Endothelial cell of umbilical vein (primary cell): ENCODE measurements at regions not wholly inside any gene's neighbourhood (a gene's known extent, or its start where the extent isn't known, plus 50 kb on each side); places are given as distances from the start of the nearest gene placed in this dataset.

ENCODE experiments used
- BruUV-seq: library from RNA; stranded (reverse); fragments of 400-500 nt; replicated peaks from 2 replicates; lab custom pipeline; 2021; lab: Mats Ljungman, UMichigan
- CTCF ChIA-PET: fragments of 300-600, 350-600 bp; sonication (Branson Sonifier 250); formaldehyde crosslinking; loops from one replicate; lab custom pipeline; 2021; ENCODE audit warnings: antibody characterized with exemption, inconsistent platforms; lab: Charles Lee
- POLR2A ChIA-PET: fragments of 300-600, 350-600 bp; sonication (Branson Sonifier 250); formaldehyde crosslinking; loops from one replicate; lab custom pipeline; 2021; ENCODE audit warnings: antibody characterized with exemption, inconsistent platforms; lab: Charles Lee
- DNase-seq: peaks from one replicate; pipeline ENCODE4 v3.0.0-alpha.2; 2011; ENCODE audit warnings: low read depth, low spot score
- FAIRE-seq: peaks from 2 replicates; lab custom pipeline; 2011; peaks lifted over from hg19 to GRCh38; lab: Jason Lieb, UNC
- H2AFZ ChIP-seq: 2 replicates; pipeline ENCODE4 v1.6.0; 2012; ENCODE audit warnings: low read depth, low read length, control low read depth, inconsistent platforms
- H3K27ac ChIP-seq: 2 replicates; pipeline ENCODE4 v1.5.1; 2011; ENCODE audit warnings: low read depth, mild to moderate bottlenecking, control low read depth, low read length, moderate library complexity; ENCODE audit not compliant: insufficient read depth
- H3K27me3 ChIP-seq, 2 experiments: 2 replicates each; pipeline versions ENCODE4 v1.6.0 to v1.6.1; 2011; ENCODE audit warnings: low read length in 2 of 2, mixed read lengths in 1 of 2; ENCODE audit not compliant: control insufficient read depth in 2 of 2, insufficient read depth in 2 of 2
- H3K36me3 ChIP-seq, 2 experiments: 2 replicates in 1 of 2; 3 replicates in 1 of 2; pipeline ENCODE4 v1.5.1; 2011; ENCODE audit warnings: low read length in 2 of 2, mild to moderate bottlenecking in 1 of 2, moderate library complexity in 1 of 2; ENCODE audit not compliant: control insufficient read depth in 2 of 2, insufficient read depth in 2 of 2; ENCODE audit errors: extremely low read depth in 1 of 2
- H3K4me1 ChIP-seq: 3 replicates; pipeline ENCODE4 v1.5.1; 2011; ENCODE audit warnings: mild to moderate bottlenecking, low read length; ENCODE audit not compliant: control insufficient read depth, insufficient read depth; ENCODE audit errors: extremely low read depth
- H3K4me2 ChIP-seq: 2 replicates; pipeline ENCODE4 v1.6.1; 2011; ENCODE audit warnings: low read length, control low read depth, mixed read lengths; ENCODE audit not compliant: insufficient read depth
- H3K4me3 ChIP-seq, 3 experiments: fragments of 200-600 bp in 1 of 3; sonication (generic), shearing (Covaris generic) in 1 of 3; replicated peaks in 1 of 3; 2 replicates each; pipeline ENCODE4 v1.5.1; 2011 to 2016; ENCODE audit warnings: control low read depth in 3 of 3, low read length in 3 of 3, mild to moderate bottlenecking in 2 of 3, inconsistent platforms in 1 of 3, low read depth in 1 of 3, moderate library complexity in 1 of 3; ENCODE audit not compliant: insufficient read depth in 1 of 3
- H3K79me2 ChIP-seq: 2 replicates; pipeline ENCODE4 v1.6.0; 2012; ENCODE audit warnings: low read length, inconsistent platforms; ENCODE audit not compliant: control insufficient read depth, insufficient read depth
- H3K9ac ChIP-seq: replicated peaks from 2 replicates; pipeline ENCODE3; 2011; ENCODE audit warnings: low read length, control low read depth; ENCODE audit not compliant: insufficient read depth; ENCODE audit errors: extremely low read depth
- H3K9me1 ChIP-seq: replicated peaks from 3 replicates; pipeline ENCODE4 v1.6.0; 2011; ENCODE audit warnings: mild to moderate bottlenecking, low read length; ENCODE audit not compliant: control insufficient read depth, insufficient read depth; ENCODE audit errors: extremely low read depth
- H3K9me3 ChIP-seq: replicated peaks from 2 replicates; pipeline ENCODE4 v1.5.1; 2012; ENCODE audit warnings: low read length, inconsistent platforms; ENCODE audit not compliant: control insufficient read depth, insufficient read depth
- H4K20me1 ChIP-seq: replicated peaks from 2 replicates; pipeline ENCODE3; 2011; ENCODE audit warnings: mild to moderate bottlenecking, low read length; ENCODE audit not compliant: control insufficient read depth, insufficient read depth; ENCODE audit errors: extremely low read depth
- EZH2 ChIP-seq: IDR thresholded peaks from 2 replicates; pipeline ENCODE4 v1.6.1; 2012; ENCODE audit warnings: borderline replicate concordance, low read depth, mild to moderate bottlenecking, moderate library complexity, low read length, inconsistent platforms; ENCODE audit not compliant: severe bottlenecking
- FOS ChIP-seq: IDR thresholded peaks from 2 replicates; pipeline ENCODE4 v1.6.1; 2011; ENCODE audit warnings: mild to moderate bottlenecking, low read length, moderate library complexity, borderline replicate concordance; ENCODE audit not compliant: insufficient read depth
- GATA2 ChIP-seq: IDR thresholded peaks from 2 replicates; pipeline ENCODE4 v1.7.0; 2011; ENCODE audit warnings: low read depth, mild to moderate bottlenecking, moderate library complexity, mixed read lengths, low read length; ENCODE audit not compliant: insufficient read length, insufficient read depth
- JUN ChIP-seq: IDR thresholded peaks from 2 replicates; pipeline ENCODE4 v1.6.1; 2011; ENCODE audit warnings: borderline replicate concordance, low read depth; ENCODE audit not compliant: insufficient read length, insufficient read depth
- MYC ChIP-seq: IDR thresholded peaks from one replicate; pipeline ENCODE4 v1.6.1; 2011; ENCODE audit warnings: mild to moderate bottlenecking, low read depth, low read length
- POLR2A ChIP-seq: IDR thresholded peaks from 2 replicates; pipeline ENCODE4 v1.6.1; 2012; ENCODE audit warnings: low read depth, mild to moderate bottlenecking, control low read depth, low read length
- POLR2AphosphoS5 ChIP-seq: IDR thresholded peaks from 2 replicates; pipeline ENCODE4 v1.6.1; 2012; ENCODE audit warnings: low read depth, mild to moderate bottlenecking, control low read depth, low read length, moderate library complexity; ENCODE audit not compliant: insufficient read depth
- dilution Hi-C: fragments of 300-500 bp; cut with MboI; formaldehyde crosslinking; loops from one replicate; pipeline ENCODE4 v1.15.0; 2019; ENCODE audit warnings: low sequenced_read_pairs; ENCODE audit not compliant: extremely low pct_ligation_motif_present
- intact Hi-C: fragments of 100-400 bp; cut with micrococcal nuclease; formaldehyde crosslinking; loops from one replicate; pipeline ENCODE4 v1.10.0; 2022
- TF ChIP-seq, protein P1 (sequence below): IDR thresholded peaks from 2 replicates; pipeline ENCODE4 v1.6.1; 2011; ENCODE audit not compliant: insufficient read depth, insufficient read length
- TF ChIP-seq, protein P2 (sequence below), 2 donors: IDR thresholded peaks; 1 replicate in 1 of 2; 2 replicates in 1 of 2; pipeline ENCODE4 v1.5.1; 2011; ENCODE audit warnings: low read length in 2 of 2, mild to moderate bottlenecking in 2 of 2, moderate library complexity in 2 of 2, control low read depth in 1 of 2, inconsistent platforms in 1 of 2, low read depth in 1 of 2; ENCODE audit not compliant: insufficient read depth in 1 of 2; ENCODE audit errors: extremely low read depth in 1 of 2

DNA sequence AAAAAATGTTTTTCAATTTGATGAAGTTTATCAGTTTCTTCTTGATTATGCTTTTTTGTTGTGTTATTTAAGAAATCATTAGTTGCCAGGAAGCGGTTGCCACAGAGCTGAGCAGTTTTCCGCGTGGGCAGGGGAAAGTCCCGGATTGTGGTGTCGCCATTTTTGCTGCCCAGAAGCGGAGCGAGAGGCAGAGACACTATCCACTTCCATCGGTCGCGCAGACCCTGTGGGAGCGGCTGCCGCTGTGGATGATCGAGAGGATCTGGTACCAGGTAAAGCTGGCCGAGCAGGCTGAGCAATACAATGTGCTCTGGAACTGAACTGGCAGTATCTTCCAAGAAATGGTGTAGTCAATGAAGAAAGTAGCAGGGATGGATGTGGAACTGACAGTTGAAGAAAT is 119.8 kb downstream of the ZNF736 start:
- H3K4me2 ChIP-seq, result no peak overlapping the region
- H3K79me2 ChIP-seq, result no peaks in the 10 kb centered on the region
- no peak overlapping the region for H2AFZ ChIP-seq
- no peaks in the 10 kb centered on the region for H3K27me3 ChIP-seq
- H3K9me1 ChIP-seq, result no peaks in the 10 kb centered on the region
- H4K20me1 ChIP-seq, result no peaks in the 10 kb centered on the region
- H3K4me1 ChIP-seq, result no peaks in the 10 kb centered on the region
- ChIA-PET POLR2A (no interaction called here), CTCF (no interaction called here)
- TF ChIP-seq, protein P1, sequence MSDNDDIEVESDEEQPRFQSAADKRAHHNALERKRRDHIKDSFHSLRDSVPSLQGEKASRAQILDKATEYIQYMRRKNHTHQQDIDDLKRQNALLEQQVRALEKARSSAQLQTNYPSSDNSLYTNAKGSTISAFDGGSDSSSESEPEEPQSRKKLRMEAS, result no peak
- dilution Hi-C loops (no loop called here), intact Hi-C loops (no loop called here)
- no peak overlapping the region for H3K27ac ChIP-seq
- H3K9ac ChIP-seq, result no peak overlapping the region
- DNase-seq (no peak), FAIRE-seq (no peak)
- no peak overlapping the region for H3K4me3 ChIP-seq
- no peaks in the 10 kb centered on the region for H3K36me3 ChIP-seq
- no TSS peak for BruUV-seq
- peaks cover 2% of the 10 kb centered on the region for H3K9me3 ChIP-seq

DNA sequence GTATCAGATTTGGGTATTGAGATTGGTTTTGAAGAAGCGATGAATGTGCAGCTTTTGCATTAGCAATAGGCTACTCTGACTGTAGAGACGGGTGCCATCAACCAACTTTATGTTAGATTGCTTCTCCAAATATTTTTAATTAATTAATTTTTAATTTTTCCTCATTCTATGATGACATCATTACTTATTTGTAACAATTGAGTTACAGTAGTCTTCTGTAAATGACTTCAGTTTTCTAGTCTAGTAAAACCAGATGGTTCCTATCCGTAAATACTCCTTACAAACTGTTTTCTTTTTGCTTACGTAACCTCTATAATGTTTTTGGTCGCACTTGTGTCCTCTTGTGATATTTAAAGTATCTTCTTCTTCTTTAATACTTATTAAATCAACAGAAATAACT is 118.1 kb downstream of the ZNF736 start:
- POLR2A ChIA-PET, result no interaction called here
- Histone ChIP-seq H3K4me2 (no peak overlapping the region), H4K20me1 (no peaks in the 10 kb centered on the region), H2AFZ (no peak overlapping the region), H3K79me2 (no peaks in the 10 kb centered on the region), H3K9me1 (no peaks in the 10 kb centered on the region), H3K27ac (no peak overlapping the region), H3K4me1 (no peaks in the 10 kb centered on the region), H3K27me3 (no peaks in the 10 kb centered on the region), H3K36me3 (no peaks in the 10 kb centered on the region), H3K9ac (no peak overlapping the region), H3K9me3 (peaks cover 2% of the 10 kb centered on the region), H3K4me3 (no peak overlapping the region)
- BruUV-seq, result no TSS peak
- dilution Hi-C loops (no loop called here), intact Hi-C loops (no loop called here)
- no peak for DNase-seq
- TF ChIP-seq POLR2AphosphoS5, result no peak
- TF ChIP-seq, protein P1, result no peak
- TF ChIP-seq MYC, result no peak
- TF ChIP-seq POLR2A, result no peak
- no peak for TF ChIP-seq GATA2
- TF ChIP-seq FOS, result no peak
- no peak for TF ChIP-seq EZH2
- TF ChIP-seq JUN, result no peak
- TF ChIP-seq, protein P2, sequence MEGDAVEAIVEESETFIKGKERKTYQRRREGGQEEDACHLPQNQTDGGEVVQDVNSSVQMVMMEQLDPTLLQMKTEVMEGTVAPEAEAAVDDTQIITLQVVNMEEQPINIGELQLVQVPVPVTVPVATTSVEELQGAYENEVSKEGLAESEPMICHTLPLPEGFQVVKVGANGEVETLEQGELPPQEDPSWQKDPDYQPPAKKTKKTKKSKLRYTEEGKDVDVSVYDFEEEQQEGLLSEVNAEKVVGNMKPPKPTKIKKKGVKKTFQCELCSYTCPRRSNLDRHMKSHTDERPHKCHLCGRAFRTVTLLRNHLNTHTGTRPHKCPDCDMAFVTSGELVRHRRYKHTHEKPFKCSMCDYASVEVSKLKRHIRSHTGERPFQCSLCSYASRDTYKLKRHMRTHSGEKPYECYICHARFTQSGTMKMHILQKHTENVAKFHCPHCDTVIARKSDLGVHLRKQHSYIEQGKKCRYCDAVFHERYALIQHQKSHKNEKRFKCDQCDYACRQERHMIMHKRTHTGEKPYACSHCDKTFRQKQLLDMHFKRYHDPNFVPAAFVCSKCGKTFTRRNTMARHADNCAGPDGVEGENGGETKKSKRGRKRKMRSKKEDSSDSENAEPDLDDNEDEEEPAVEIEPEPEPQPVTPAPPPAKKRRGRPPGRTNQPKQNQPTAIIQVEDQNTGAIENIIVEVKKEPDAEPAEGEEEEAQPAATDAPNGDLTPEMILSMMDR (IDR thresholded peaks at IDR 0.05; ENCODE audit: extremely low read depth in 1 of 2, insufficient read depth in 1 of 2, low read depth in 1 of 2, low read length in 2 of 2), result no peak
- no peak for FAIRE-seq
- CTCF ChIA-PET, result no interaction called here
